ENCODE measurements at regions not wholly inside any gene's neighbourhood (a gene's known extent, or its start where the extent isn't known, plus 50 kb on each side); places are given as distances from the start of the nearest gene placed in this dataset.

GRCh38 chr6:81984599-81984998 lies 232.1 kb upstream of the TENT5A start:
- TF ChIP-seq CTCF (IDR thresholded peaks at IDR 0.05) = no peak
- TF ChIP-seq EP300 (IDR thresholded peaks at IDR 0.05) = no peak
- TF ChIP-seq POLR2A (IDR thresholded peaks at IDR 0.05) = no peak
- no peak for TF ChIP-seq POLR2AphosphoS5 (IDR thresholded peaks at IDR 0.05)
